ENCODE measurements at regions not wholly inside any gene's neighbourhood (a gene's known extent, or its start where the extent isn't known, plus 50 kb on each side); places are given as distances from the start of the nearest gene placed in this dataset.
"Not testable (repeated sequence)": the region's sequence is repeated elsewhere in the genome, so short reads cannot be mapped to it uniquely, and the experiment has no call there.

- H3K23ac ChIP-seq (ENCODE audit: insufficient read length, low read depth, low read length): no peak overlapping the region
- H3K56ac ChIP-seq (ENCODE audit: insufficient read length, low read depth, low read length): no peak overlapping the region
- no peaks in the 10 kb centered on the region for H3K27me3 ChIP-seq (ENCODE audit: insufficient read depth, low read length)
- no peak overlapping the region for H3K27ac ChIP-seq (ENCODE audit: insufficient read length, low read depth, low read length)
- H3K18ac ChIP-seq (ENCODE audit: insufficient read length, low read depth, low read length): no peak overlapping the region
- Mint-ChIP-seq H3K9me3 (peaks cover 46 to 56% of the 10 kb centered on the region in 2 experiments), H3K36me3 (ENCODE audit: insufficient read depth in 1 of 3, low read depth in 3 of 3) (peaks cover 0 to 10% (median 8%) of the 10 kb centered on the region in 3 experiments; a peak in 5 of 7 replicates), H3K4me3 (no peak overlapping the region), H3K27me3 (ENCODE audit: low read depth) (no peaks in the 10 kb centered on the region; the same call in 1 of the 2 replicates), H3K27ac (no peak overlapping the region), H3K4me1 (no peaks in the 10 kb centered on the region)
- H4K91ac ChIP-seq (ENCODE audit: insufficient read length, low read depth, low read length): no peak overlapping the region
- no peak overlapping the region for H3K9ac ChIP-seq (ENCODE audit: extremely low read depth, insufficient read length, low read length)
- H2AK5ac ChIP-seq (ENCODE audit: insufficient read length, low read length): no peak overlapping the region
- H3K79me2 ChIP-seq (ENCODE audit: insufficient read depth, low read length): no peaks in the 10 kb centered on the region
- no peaks in the 10 kb centered on the region for H3K4me1 ChIP-seq (ENCODE audit: insufficient read depth, low read length)
- H3K4me2 ChIP-seq (ENCODE audit: insufficient read depth, insufficient read length, low read length): no peak overlapping the region
- TF ChIP-seq CTCF (conservative IDR thresholded peaks at IDR 0.05): no peak
- no peak overlapping the region for H2BK20ac ChIP-seq (ENCODE audit: low read depth, low read length, poor library complexity, severe bottlenecking)
- DNase-seq: no peak
- H3T11ph ChIP-seq (ENCODE audit: low read length): no peak overlapping the region
- no peaks in the 10 kb centered on the region for H3K79me1 ChIP-seq (ENCODE audit: insufficient read depth, low read depth, low read length, poor library complexity, severe bottlenecking)
- no peak overlapping the region for H2BK15ac ChIP-seq (ENCODE audit: low read depth, low read length)
- no peak overlapping the region for H2AFZ ChIP-seq (ENCODE audit: low read length)
- no peak overlapping the region for H3K4ac ChIP-seq (ENCODE audit: low read depth, low read length)
- no peak overlapping the region for H3K14ac ChIP-seq (ENCODE audit: insufficient read depth, low read length)
- H2BK5ac ChIP-seq (ENCODE audit: insufficient read length, low read length): no peak overlapping the region
- H3K23me2 ChIP-seq (ENCODE audit: insufficient read length, low read depth, low read length, poor library complexity, severe bottlenecking): no peaks in the 10 kb centered on the region
- H4K20me1 ChIP-seq (ENCODE audit: control insufficient read depth, insufficient read depth, insufficient read length): no peaks in the 10 kb centered on the region
- no peak overlapping the region for H2BK12ac ChIP-seq (ENCODE audit: insufficient read length, low read depth, low read length)
- no peak overlapping the region for H4K8ac ChIP-seq (replicated peaks; ENCODE audit: insufficient read length, low read depth, low read length)
- WGBS (ENCODE audit: extremely low coverage, insufficient read length, low lambda C conversion rate): no CpG with 5 or more reads among the region's 46 CpGs
- H4K5ac ChIP-seq (ENCODE audit: insufficient read length, low read depth, low read length): no peak overlapping the region
- H3K9me3 ChIP-seq (ENCODE audit: control insufficient read depth, low read depth, low read length): peaks cover 25% of the 10 kb centered on the region
- no peak overlapping the region for H2BK120ac ChIP-seq (ENCODE audit: low read depth, low read length, poor library complexity, severe bottlenecking)
Measured at GRCh38 chr22:16387088-16387487, 205.5 kb downstream of the CCT8L2 start.

GRCh38 chr22:16361328-16361727 is 231.3 kb downstream of the CCT8L2 start:
- H3K27me3 ChIP-seq (ENCODE audit: insufficient read depth, low read length); H3K79me2 ChIP-seq (ENCODE audit: insufficient read depth, low read length); H3K27me3 Mint-ChIP-seq (ENCODE audit: low read depth); H3K79me1 ChIP-seq (ENCODE audit: insufficient read depth, low read depth, low read length, poor library complexity, severe bottlenecking); H3K23ac ChIP-seq (ENCODE audit: insufficient read length, low read depth, low read length); H3K4me3 Mint-ChIP-seq; H2BK20ac ChIP-seq (ENCODE audit: low read depth, low read length, poor library complexity, severe bottlenecking); H2BK5ac ChIP-seq (ENCODE audit: insufficient read length, low read length); H4K5ac ChIP-seq (ENCODE audit: insufficient read length, low read depth, low read length); DNase-seq; H3K9ac ChIP-seq (ENCODE audit: extremely low read depth, insufficient read length, low read length); H2BK120ac ChIP-seq (ENCODE audit: low read depth, low read length, poor library complexity, severe bottlenecking); H3K4me1 ChIP-seq (ENCODE audit: insufficient read depth, low read length); H3K27ac Mint-ChIP-seq; H3K56ac ChIP-seq (ENCODE audit: insufficient read length, low read depth, low read length); H4K91ac ChIP-seq (ENCODE audit: insufficient read length, low read depth, low read length); H2AK5ac ChIP-seq (ENCODE audit: insufficient read length, low read length); H2AFZ ChIP-seq (ENCODE audit: low read length); H3K27ac ChIP-seq (ENCODE audit: insufficient read length, low read depth, low read length); H3K4me2 ChIP-seq (ENCODE audit: insufficient read depth, insufficient read length, low read length); H3K36me3 Mint-ChIP-seq (ENCODE audit: insufficient read depth in 1 of 3, low read depth in 3 of 3); H3K9me3 ChIP-seq (ENCODE audit: control insufficient read depth, low read depth, low read length); H2BK15ac ChIP-seq (ENCODE audit: low read depth, low read length); H3K14ac ChIP-seq (ENCODE audit: insufficient read depth, low read length); H3K4me1 Mint-ChIP-seq; H4K20me1 ChIP-seq (ENCODE audit: control insufficient read depth, insufficient read depth, insufficient read length); H2BK12ac ChIP-seq (ENCODE audit: insufficient read length, low read depth, low read length); H3T11ph ChIP-seq (ENCODE audit: low read length); H3K18ac ChIP-seq (ENCODE audit: insufficient read length, low read depth, low read length); H4K8ac ChIP-seq (replicated peaks; ENCODE audit: insufficient read length, low read depth, low read length); H3K23me2 ChIP-seq (ENCODE audit: insufficient read length, low read depth, low read length, poor library complexity, severe bottlenecking); H3K4ac ChIP-seq (ENCODE audit: low read depth, low read length): not testable (repeated sequence)
- H3K9me3 Mint-ChIP-seq: peaks cover 6 to 14% of the 10 kb centered on the region in 2 experiments
- WGBS (ENCODE audit: extremely low coverage, insufficient read length, low lambda C conversion rate): no CpG with 5 or more reads among the region's 8 CpGs

Data from H9 (cell line).